HG03025 (cell line): ENCODE measurements at regions not wholly inside any gene's neighbourhood (a gene's known extent, or its start where the extent isn't known, plus 50 kb on each side); places are given as distances from the start of the nearest gene placed in this dataset.

Source experiments
- ATAC-seq: cut with Tn5 transposase; IDR thresholded peaks from one replicate; pipeline ENCODE4 v1.9.1; 2021; ENCODE audit warnings: mild to moderate bottlenecking, moderate library complexity; ENCODE audit not compliant: unreplicated experiment, low FRiP score

GRCh38 chr20:24718277-24718676 is 230.8 kb upstream of the CST7 start:
- ATAC-seq: no peak

DNA sequence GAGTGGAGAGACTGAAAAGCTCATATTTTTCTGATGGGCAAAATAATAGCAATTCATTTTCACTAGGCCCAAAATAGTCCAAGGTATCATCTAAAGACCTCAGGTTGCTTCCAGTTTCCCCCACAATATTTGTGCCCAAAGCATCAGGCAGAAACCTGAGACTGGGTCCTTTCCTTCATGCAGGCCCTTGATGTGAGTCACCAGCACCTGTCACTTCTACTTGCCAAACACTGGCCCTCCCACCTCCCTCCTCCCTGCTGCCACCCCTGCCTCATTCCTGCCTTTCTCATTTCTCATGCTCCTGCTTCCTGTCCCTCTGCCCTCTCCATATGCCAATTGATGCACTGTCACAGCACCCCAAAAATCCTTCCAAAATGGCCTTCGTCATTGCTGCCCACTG is 230.4 kb upstream of the CST7 start:
- no peak for ATAC-seq

- ATAC-seq: no peak
Measured at GRCh38 chr20:24720957-24721356, 228.1 kb upstream of the CST7 start.

- ATAC-seq: no peak
Measured at GRCh38 chr20:24721891-24722568, 227.0 kb upstream of the CST7 start.

GRCh38 chr20:24722586-24722985 is 226.5 kb upstream of the CST7 start:
- no peak for ATAC-seq

DNA sequence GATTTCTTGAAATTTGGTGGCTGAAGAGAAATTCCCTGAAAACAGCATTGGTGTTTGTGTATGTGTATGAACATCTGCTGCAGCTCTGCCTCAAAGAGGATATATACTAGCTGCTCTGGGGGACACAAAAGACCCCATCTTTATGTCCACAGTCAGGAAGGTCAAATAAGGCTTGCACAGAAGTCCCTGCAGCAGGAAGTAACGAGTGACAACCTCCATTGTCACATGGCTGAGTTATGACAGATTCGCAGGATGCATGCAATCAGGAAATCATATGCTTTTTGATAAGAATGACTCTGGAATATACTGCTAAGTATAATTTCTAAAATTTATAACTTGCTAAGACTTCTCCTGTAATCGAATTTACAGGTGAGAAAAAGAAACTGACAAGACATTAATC is 225.9 kb upstream of the CST7 start:
- ATAC-seq: no peak

GRCh38 chr20:24723647-24724352 is 225.3 kb upstream of the CST7 start:
- ATAC-seq: no peak

DNA sequence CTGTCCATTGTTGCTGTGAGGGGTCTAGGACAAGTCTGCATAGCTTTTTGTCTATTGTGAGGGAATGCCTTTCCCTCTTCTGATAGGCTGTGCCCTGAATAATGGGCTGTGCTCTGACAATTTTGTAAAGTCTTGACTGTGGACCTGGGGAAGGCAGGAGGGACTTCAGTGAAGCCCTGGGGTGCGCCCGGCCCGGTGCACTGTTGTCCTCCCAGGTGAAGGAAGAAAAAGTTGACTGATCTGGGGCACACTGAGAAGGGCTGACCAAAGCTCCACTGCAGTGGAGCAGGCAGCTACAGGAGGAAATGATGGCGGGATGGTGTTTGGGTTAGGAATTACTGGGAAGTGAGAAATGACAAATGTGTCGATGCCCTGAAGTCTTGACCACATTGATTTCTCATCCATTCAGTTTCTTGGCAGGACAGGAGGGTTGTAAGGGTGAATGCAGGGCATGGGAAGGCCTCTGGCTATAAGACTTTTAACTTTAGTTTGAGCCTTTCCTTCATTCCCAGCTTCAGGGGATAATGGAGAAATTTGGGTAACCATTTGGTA is 224.0 kb upstream of the CST7 start:
- no peak for ATAC-seq

- no peak for ATAC-seq
Measured at GRCh38 chr20:24727795-24728194, 221.3 kb upstream of the CST7 start.

DNA sequence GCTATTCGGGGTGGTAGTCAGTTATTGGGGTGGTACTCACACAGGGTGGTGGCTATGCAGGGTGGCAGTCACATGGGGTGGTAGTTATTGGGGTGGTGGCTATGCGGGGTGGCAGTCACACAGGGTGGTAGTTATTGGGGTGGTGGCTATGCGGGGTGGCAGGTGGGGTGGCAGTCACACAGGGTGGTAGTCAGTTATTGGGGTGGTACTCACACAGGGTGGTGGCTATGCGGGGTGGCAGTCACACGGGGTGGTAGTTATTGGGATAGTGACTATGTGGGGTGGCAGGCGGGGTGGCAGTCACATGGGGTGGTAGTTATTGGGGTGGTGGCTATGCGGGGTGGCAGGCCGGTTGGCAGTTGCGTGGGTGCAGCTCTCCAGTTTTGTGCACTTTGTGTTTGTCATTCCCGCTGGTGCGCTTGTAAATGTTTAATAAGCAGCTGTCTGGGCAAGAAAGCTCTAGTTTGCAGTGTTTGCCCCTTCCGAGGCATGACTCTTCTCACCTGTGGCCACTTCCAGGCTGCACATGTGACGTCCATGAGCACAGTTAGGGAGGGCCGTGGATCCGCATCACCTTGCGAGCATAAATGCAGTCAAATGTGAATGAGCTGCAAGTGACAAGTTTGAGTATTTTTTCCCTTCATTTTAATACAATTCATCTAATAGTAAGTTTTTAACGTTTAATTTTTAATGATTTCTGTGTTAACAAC is 219.0 kb upstream of the CST7 start:
- ATAC-seq: no peak

GRCh38 chr20:24730750-24731149 is 218.3 kb upstream of the CST7 start:
- ATAC-seq: no peak

- ATAC-seq: no peak
Measured at GRCh38 chr20:24731312-24731711, 217.8 kb upstream of the CST7 start.

- no peak for ATAC-seq
Measured at GRCh38 chr20:24732076-24732475, 217.0 kb upstream of the CST7 start.

DNA sequence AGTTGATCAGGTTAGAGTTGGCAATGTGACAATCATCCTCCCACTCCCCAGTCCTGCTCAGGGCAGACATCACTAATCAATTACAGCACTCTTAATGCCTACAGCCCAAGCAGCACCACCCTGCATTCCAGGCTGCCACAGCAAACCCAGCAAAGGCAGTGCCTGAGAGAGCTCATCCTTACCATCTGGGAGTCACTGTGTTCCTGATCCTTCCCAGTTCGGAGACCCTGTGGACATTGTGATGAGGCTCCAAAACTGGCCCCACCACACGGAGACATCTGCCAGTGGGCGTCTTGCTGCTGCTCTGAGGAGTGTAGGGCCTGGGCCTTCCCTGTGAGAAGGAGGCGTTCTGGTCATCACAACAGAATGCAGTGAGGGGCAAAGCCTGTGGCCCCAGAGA is 216.5 kb upstream of the CST7 start:
- no peak for ATAC-seq

DNA sequence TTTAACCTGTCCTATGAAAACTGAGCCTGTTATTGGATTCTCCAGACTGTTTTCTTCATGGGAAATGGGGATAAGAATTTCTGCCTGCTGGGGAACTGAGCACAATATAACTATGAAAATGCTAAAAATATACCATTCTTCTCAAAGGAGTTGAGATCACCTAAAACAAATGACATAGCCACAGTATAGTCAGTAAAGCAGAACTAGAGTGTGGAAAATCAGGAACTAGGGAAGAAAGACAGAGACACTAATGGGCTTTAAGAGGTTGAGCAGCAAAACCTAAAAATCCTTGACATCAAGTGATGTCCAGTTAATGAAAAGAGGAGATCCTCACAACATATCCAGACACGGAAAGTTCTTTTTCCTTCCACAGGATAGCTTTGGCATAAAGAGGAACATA is 215.7 kb upstream of the CST7 start:
- ATAC-seq: no peak

GRCh38 chr20:24734139-24734538 is 214.9 kb upstream of the CST7 start:
- no peak for ATAC-seq

DNA sequence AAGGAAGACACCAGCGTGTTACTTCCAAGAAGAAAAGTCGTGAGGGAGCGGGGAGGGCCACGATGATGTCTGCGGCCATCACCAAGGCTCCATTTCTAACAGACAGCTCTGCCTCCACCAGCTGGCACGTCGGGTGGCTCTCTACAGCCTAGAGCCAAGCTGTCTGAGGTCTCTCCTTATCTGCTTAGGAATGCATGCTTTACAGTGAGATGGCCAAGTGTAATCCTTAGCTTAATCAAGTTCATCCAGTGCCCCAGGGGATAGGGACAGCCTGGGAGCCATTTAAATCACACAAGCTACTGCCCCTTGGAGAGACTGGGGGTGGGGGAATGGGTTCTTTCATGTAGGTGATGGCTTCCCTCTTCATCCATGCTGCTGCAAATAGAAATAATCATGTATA is 213.8 kb upstream of the CST7 start:
- no peak for ATAC-seq

DNA sequence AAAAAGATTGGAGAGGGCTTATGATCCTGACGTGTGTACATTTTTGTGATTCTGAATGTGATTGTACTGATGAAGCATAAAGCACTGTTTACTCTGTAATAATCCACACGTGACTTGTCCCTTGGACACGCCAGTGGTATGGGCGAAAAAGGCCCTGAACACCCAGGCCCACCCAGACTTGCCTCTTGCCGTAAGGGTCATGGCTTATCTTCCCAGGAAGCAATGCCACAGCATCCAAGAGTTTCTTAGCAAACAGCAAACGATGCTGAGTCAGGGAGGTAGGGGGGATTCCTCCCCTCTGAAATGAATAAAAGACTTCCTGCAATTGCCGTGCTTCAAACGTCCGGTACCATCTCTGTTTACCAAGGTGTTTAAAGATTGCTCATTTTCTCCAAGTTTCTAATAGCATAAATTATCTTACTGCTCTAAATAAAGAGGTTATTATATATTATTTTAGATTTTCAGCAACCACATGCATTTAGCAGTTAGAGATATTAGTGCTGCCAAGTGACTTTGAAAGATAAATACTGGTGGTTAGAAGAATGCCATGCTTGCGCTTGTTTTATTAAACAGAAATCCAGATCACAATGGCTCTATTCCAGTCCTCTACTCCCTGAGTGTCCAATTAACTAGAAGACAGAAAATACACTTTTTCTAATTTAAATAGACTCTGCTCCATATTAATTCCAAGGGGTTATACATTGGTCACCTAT is 212.8 kb upstream of the CST7 start:
- no peak for ATAC-seq

DNA sequence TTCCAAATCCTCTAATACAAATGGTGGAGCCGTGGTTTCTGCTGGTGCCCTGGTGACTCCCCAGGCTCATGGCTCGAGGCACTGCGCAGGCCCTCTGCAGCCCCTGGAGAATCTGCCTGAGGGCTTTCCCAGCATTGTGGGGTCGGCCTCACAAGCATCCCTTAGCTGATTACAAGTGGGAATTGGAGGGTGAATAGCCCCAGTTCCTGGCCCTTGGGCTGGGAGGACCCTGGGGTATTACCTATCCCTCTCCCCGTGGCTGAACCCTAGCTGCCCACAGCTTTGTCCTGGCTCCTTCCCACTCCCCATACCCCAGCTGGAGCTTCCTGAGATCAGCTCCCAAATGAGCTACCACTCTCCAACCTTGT is 212.2 kb upstream of the CST7 start:
- no peak for ATAC-seq

DNA sequence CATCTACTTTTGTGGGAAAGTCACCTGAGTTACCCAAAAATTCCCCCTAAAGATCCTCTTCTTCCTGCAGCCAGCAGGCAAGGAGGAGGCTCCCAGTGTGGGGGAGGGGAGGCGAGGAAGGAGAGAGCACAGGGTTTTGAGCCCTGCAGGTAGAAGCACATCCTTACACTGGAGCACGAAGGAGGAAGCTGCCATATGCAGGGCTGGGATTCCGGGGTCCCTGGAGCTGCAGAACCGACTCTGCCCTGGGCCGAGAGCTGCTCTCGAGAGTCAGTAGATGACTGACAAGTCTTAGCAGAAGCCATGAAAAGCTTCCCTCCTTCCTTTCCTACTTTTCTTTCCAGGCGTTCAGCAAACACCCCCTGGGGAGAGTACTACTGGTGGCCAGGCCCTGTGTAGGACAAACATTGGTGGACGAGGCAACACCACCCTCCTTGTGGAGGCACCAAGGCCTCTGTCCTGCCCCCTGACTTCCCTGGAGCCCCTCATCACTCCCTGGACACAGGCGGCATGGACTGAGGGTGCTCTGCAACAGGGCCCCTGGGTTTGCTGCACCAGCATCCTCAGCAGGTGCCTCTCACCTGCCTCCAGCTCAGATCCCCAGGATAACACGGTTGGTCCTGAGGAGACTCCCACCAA is 211.7 kb upstream of the CST7 start:
- ATAC-seq: no peak
